NCI-H187 (cell line): ENCODE measurements at regions not wholly inside any gene's neighbourhood (a gene's known extent, or its start where the extent isn't known, plus 50 kb on each side); places are given as distances from the start of the nearest gene placed in this dataset.

Source experiments
- DNase-seq, 2 experiments: peaks; one replicate each; lab custom pipeline; 2025; lab: John Stamatoyannopoulos, UW

DNA sequence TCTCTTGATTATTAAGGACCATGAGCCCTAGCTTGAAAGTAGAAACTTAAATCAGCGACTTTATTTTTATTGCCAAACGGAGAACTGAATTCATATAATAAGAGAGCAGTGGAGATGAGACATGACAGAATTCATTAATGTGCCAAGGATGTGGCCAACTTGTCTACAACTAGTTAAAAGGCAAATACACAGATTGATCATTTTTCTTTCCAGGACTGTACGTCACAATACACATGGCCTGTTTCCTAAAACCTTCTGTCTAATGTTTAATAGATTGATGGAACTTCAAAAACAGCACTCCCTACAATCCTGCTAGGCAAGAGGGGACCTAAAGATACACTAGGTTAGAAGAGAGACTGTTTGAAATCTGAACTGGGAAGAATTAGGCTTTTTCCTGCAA, 647.8 kb downstream of the SATB2 start:
- no peak for DNase-seq

DNA sequence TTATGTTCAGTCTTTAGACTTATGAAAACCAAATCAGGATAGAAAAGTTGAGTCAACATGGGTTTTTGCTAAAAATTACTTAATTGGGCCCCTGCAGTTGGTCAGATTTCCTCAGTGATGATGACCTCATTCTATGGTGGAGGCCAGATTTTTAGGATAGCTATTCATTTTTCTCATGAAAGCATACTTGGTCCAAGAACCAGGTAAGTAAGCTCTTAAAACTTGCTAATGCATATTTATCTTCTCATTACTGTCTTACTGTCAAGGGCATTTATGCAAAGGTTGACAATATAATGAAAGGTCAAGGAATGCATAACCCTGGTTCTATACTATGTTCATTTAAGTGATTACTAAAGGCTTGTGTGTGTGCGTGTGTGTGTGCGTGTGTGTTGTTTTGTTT, 650.6 kb downstream of the SATB2 start:
- DNase-seq, result no peak

DNA sequence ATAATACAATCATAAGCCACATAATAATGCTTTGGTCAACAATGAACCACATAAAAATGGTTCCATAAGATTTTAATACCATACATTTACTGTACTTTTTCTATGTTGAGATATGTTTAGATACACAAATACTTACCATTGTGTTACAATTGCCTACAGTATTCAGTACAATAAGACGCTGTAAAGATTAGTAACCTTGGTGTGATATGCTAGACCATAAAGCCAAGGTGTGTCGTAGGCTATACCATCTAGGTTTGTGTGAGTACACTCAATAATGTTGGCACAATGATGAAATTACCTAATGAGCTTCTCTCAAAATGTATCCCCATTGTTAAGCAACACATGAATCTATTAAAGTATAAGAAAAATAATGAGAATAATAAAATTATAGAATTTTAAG, 662.3 kb downstream of the SATB2 start:
- no peak for DNase-seq

DNA sequence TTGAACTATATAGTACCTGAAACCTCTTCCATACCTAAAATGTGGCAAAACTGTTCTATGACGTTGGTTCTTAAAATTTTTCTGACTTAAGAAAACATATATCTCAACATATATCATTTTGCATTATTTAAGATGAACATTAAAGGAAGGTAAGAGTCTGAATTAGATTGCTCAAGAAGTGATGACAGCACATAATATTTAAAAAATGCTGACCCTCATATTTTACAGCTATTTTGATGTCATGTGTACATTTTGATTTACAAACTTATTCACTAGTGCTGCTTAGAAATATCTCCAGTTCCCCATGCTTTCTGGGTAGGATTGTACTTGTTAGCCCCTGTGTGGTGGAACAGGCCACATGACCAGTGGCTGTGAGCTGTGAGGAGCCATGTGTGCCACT, 666.1 kb downstream of the SATB2 start:
- no peak for DNase-seq

DNA sequence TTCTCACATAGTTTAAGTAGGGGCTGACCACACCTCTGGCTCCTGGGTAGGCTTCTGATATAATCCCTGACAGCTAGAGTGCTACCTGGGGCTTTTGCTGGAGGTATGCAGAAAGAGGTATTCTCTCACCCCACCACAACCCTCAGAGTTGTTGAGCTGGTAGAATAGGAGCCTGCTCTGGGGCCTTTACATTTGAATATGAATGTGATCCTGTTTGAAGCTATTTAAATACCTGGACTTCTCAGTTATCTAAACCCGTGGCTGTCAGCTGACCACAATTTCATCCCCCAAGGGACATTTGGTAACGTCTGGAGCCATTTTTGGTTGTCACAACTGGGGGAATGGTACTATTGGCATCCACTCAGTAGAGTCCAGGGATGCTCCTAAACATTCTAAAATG, 669.1 kb downstream of the SATB2 start:
- no peak for DNase-seq

DNA sequence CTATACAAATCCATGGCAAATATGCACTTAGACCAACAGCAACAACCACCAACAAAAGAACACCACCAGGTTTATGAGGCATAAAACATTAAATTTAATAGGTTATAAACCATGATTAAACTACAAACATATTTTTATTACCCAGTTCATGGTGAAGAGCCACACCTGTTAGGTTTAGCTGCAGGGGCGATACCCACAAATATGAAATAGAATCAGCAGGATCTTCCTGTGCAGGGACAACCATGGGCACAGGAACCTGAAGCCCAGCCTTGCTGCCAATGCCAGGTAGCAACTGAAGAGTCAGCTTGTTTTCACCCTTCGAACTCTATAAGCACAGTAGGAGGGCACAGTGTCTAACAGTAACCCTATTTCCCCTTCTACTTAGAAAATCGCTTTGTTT, 675.0 kb downstream of the SATB2 start:
- no peak for DNase-seq

DNA sequence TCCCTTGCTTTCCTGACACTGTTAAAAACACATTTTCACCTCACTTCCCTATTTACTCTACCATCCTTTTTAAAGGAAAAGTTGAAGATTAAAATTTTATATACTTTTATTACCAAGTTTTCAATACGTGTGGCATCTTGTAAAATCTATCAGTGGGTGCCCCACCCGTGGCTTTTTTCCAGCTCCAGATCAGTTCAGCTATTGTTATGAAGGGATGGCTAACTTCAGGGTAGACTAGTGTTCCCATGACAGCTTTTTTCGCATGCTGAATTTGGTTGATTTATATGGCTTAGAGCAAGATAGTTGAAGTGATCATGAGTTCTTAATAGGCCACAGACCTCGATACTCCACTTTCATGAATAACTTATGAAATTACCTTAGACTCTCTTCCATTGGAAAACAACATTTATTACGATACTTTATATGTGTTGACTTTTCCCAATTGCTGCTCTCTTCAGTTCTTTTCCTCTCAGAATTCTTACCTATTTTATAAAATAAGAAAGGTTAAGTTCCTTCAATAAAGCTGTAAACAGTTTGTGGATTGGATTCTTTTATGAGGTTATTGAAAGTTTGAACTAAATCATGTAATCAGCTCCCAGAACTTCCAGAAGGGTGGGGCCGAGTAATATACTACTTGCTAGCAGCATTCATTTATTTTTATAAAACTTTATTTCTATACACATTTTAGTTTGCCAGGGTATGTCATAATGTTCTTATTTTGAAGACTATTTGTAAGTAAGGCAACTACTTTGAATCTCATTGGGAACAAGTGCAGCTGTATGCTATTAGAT, 680.9 kb downstream of the SATB2 start:
- DNase-seq, result no peak

DNA sequence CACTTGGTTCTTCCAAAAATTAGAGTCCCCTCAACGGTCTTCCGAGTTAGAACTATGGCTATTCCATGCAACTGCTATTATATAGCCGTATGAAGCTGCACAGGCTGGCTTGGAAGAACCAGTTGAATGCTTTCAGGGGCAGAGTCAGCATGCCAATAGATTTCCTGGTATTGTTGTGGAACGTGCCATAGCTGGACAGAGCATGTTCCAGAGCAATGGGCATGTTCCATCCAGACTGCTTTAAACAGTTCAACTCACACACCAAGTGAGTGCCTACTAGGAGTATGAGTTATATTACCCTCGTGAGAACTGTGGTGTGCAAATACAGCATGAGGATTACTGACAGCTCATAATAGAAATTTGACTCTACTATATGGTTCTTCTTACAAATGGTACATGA, 682.0 kb downstream of the SATB2 start:
- DNase-seq, result no peak

DNA sequence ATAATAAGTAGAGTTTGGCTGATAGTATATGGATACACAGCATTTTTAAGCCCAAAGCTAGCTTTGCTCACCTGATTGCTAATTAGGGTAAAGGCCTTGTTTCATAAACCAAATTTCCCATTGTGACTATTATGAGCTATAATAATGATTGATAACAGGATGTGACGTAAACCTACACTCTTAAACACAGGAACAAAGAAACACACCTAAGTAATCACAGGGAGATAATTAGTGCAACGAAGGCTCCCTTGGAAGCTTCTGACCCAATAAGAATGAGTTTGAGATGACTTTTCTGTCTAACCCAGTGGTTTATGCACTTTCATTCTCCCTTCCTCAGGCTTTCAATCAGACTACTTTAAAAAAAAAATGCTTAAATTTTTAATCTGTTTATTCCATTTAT, 683.2 kb downstream of the SATB2 start:
- DNase-seq, result no peak

DNA sequence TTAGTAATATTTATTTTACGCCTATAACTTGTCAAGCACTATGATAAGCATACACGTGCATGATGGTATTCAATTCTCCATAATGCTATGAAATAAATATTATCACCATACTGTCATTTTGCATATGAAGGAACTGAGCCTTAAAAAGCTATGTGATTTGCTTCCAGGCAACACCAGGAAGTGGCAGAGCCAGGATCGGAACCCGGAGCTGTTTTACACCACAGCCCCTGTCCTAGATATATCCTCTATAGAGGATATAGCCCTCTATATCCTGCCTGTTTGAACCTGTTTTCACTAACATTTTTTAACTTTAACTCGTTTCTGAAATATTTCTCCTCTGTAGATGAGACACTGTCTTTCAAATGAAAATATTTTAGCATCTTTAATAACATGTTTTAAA, 690.0 kb downstream of the SATB2 start:
- DNase-seq, result no peak

DNA sequence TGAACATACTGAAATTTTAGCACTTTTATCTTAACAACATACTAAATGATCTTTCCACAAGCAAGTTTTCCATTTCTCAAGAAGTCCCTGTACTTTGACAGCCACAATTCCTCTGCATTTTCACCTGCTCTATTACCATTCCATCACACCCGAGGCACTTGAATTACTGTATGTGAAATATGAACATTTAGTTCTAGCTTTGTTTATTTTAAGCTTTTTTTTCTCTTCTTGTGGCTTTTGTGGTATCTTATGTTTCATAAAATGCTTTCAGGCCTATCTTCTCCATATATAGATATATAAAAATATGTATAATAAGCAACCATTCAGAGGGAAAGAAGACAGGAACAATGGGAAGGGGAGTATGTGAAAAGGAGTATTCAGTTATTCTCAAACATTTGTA, 693.9 kb downstream of the SATB2 start:
- no peak for DNase-seq

DNA sequence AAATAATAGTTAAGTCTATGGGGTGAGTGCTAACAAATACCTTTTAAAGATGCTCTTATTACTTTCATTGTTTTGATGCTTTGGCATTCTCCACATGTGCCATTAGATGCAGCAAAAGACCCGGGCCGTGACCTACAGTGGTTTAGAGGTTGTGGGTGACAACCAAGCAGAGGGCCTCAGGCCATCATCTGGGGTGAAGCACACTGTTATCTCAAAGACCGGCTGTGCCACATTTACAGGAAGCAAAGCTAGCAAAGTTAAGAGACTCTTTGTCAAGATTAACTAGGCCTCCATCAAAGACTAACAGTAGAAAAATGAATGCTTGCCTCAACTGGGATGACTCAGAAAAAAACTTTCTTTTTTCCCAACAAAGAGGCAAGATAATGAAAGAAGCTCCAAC, 695.3 kb downstream of the SATB2 start:
- DNase-seq, result no peak

DNA sequence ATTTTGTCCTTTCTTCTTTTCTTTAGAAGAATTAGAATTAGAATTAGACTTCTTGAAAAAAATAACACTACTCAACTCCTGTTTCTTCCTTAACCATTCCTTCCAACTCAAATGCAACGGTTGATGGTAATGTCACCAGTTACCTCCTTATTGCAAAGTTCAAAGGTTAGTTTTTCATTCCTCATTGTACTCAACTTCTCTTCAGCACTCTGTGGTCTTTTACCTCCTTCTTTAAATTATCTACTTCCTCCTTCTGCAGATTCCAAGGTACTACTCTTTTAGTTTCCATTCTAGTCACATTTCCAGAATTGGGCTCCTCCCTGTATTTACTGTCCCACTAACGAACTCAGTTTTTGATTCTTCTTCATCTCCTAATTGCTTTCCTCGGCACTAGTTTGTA, 700.7 kb downstream of the SATB2 start:
- DNase-seq, result no peak

DNA sequence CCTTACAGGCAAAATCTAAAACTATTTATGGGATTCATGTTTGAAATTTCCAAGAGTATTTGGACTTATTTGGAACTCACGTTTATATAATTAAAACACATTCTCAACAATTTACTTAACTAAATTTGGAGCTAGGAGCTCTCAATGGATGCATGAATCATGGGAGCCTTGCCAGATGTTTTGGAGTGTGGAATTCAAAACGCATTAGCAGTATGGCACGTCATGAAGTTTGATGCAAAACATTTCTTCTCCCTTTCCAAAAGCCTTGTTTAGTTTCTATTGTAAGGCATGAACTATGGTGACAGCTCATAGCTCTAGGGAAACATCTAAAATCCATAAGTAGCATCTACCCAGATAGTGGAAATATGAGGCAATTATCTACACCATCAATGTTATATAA, 701.6 kb downstream of the SATB2 start:
- no peak for DNase-seq

DNA sequence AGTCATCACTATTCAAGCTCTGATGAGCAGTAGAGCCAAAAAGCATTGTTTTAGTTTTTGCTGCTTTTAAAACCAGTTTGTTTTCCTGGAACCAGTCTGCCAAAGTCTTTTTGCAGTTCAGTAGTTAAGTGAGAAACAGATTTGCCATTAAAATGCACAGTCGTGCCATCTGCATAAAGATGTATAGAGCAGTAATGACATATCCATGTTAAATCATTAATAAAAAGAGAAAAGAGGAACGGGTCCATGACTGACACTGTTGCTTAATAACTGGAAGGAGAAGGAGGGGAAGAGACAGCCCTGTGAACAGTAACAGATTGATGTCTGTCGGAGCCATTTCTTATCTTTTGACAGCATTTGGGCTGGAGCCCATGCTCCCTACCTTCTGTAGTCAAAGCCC, 704.6 kb downstream of the SATB2 start:
- DNase-seq, result no peak

DNA sequence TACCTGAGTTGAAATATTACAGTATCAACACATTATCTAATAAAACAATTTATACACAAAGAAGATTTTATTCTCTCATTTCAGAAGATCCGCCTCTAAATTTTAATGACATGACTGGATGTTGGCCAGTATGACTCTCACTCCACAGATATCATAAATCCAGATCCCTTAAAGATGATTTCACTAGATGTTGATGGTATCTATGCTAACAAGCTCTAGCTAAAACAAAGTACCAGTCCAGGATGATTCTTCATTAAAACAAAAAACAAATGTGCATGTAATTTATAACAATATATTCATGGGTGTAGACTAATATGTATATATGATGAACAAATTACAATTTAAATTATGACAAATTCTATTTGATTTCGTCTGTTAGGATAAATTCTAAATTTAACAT, 708.4 kb downstream of the SATB2 start:
- DNase-seq, result no peak

DNA sequence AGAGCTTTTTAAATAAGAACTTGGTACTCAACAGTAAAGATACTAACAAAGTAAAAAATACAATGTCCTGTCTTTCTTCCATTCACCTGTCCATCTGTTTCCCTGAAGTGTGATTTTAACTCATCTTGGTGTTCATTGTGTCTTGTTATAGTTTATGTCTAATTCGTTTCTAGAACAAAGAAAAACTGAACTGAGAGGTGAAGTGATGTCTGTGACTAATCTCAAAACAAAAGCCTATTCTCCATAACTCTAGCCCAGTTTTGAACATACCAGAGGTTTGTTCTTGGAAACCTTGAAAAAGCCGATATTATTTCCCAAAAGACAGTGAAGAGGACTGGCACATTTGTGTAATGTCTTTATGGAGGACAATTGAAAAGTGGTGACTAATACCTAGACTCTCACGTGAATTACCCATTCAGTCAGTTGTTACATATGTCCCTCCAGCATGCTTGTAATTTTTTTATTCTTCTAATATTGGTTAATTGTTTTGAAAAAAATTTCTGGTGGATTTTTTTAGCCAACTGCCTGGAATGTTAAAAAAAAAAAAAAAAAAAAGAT, 725.8 kb downstream of the SATB2 start:
- DNase-seq, result no peak

DNA sequence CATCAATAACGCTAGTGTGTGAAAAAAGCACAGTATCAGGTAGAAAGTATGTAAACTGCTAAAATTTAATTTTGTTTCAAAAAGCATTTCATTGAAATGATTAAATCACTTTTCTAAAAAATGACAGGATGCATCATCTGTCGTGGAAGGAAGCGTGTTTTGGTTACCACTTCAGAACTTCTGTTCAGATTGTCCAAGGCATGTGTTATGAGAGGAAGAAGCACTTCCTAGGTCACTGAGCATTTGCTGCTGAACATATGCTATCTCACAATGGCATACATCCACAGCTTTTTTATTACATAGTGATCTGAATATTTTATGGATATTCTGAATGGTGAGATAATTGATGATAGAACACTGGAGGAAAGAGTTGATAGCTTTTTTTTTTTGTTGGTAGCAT, 737.5 kb downstream of the SATB2 start:
- no peak for DNase-seq

DNA sequence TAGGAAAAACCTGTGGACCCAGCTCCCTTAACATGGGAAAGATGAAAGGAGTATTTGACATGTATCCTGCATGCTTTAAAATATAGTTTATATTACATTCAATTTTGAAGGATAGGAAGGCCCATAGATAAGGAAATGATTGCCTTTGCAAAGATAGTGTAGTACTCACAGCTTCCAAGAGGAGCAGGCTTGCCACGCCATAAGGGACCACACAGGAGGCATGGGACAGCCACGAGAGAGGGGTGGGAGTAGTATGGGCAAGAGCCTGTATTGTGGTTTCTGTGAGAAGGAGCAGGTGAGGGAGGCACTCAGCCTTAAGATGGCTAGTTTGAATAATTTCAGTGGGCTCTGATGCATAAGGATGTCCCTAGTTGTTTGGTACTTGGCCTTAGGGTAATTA, 740.3 kb downstream of the SATB2 start:
- DNase-seq, result no peak

DNA sequence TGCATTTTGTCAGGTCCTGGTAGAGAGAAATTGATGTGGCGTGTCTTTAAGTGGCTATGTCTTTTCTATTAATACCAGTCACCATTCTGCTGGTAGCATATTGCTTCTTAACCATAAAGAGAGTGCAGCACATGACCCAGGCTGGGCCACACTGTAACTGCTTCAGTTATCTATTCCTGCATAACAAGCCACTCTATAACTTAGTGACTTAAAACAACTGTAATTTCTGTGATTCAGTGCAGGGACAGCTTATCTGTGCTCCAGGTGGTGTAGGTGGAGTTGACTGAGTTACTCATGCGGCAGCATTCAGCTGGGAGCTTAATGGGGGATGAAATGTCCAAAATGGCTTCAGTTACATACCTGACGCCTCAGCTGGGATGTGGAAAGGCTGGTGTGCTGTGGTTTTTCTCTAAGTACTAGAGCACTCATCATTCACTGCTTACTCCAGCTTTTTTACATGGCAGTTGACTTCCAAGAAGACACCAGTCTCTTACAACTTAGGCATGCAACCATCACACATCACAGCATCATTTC, 742.4 kb downstream of the SATB2 start:
- DNase-seq, result no peak

DNA sequence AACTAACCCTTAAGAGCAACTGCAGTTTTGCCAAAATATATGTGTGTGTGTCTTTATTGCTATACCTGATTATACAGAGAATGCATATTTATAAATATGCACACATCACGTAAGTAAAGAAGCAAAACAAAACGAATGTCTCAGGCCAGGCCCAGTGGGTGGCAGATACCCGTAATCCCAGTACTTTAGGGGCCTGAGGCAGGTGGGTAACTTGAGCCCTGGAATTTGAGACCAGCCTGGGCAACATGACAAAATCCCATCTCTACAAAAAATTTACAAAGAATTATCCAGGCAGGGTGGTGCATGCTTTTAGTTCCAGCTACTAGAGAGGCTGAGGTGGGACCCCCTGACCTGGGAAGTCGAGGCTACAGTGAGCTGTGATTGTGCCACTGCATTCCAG, 745.3 kb downstream of the SATB2 start:
- no peak for DNase-seq

DNA sequence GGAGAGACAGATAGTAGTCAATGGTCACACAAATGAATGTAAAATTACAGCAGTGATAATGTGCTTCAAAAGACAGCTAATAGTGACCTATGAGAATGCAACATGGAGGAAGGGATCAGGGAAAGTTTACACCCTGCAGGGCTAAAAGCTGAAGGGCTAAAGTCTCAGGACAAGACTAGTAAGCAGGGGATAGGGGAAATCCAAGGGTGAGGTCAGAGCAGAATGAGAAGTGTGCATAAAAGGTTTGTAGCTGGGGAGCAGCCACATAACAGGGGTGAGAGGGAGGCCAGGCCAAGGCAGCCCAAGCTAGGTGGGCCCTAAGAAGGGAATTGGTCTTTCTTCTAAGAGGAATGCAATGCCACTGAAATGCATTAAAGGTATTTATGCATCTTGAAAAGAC, 746.3 kb downstream of the SATB2 start:
- no peak for DNase-seq

DNA sequence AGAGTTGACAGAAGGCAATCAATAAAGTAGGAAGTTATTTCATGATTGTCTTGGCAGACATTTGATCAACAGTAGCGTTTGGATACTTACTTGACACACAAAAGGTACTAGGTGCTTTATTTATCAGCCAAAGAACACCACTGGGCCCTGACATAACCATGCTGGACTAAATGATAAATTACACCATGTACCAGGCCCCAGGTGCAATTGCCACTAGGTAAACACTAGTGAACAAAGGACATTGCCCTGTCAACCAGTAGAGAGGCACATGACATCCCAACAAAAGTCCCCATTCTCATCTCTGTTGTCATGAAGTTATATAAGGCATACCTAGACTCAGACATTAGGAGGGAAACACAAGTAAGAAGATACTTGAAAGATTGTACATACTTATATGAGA, 747.2 kb downstream of the SATB2 start:
- no peak for DNase-seq

DNA sequence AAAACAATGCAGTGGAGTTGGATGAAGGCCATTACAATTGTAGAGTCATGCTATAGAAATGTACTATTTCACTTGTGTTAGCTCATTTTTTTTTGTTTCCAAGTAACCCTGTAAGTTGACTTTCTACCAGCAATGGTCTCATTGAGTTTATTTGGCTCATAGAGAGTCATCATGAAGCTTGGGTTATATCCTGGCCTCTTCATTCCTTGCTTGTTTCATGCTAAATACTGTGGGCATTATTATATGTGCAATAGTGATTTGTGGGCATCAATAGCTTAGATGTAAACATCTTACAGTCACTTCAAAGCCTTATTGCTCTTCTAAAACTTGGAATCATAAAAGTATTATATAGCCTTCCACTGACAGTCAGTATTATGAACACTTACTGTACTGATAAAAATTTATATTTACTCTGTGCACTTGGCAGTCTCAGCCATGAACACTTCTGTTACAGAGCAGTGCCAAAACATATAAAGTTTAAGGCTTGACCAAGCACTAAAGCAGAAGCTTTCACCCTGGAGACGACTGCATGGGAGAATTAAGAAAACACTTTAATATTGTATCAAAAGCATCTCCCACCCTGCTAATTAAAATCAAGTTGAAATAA, 751.2 kb downstream of the SATB2 start:
- DNase-seq, result no peak
